ENCODE measurements at regions not wholly inside any gene's neighbourhood (a gene's known extent, or its start where the extent isn't known, plus 50 kb on each side); places are given as distances from the start of the nearest gene placed in this dataset.

DNA sequence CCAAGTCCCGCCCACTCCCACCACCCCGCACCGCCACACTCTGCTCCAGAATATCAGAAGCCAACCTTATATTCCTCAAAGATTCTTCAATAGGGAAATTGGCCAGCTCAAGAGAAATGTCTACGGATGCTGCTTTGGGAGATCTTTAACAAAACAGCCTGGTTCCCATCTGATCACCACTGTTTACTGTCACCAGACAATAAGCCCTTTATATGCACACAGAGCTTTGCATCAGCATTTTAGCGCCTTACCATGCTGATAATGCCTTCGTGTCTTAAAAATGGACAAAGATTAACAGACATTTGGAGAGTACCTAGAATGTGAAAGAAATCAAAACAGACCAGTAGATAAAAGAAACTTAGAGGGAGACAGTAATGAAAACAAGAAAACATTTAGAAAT is 141.7 kb upstream of the SYT6 start:
- Histone ChIP-seq H3K9me3 (no peaks in the 10 kb centered on the region), H3K27ac (no peak overlapping the region), H3K4me3 (no peak overlapping the region), H3K4me1 (no peaks in the 10 kb centered on the region), H3K9ac (ENCODE audit: low read depth in 2 of 2, low read length in 2 of 2) (no peak overlapping the region), H3K27me3 (no peaks in the 10 kb centered on the region), H3K36me3 (no peaks in the 10 kb centered on the region)
- no peak for TF ChIP-seq CTCF (IDR thresholded peaks at IDR 0.05)
- intact Hi-C loops (cut with DNase I), result no loop called here
- no peak for DNase-seq

DNA sequence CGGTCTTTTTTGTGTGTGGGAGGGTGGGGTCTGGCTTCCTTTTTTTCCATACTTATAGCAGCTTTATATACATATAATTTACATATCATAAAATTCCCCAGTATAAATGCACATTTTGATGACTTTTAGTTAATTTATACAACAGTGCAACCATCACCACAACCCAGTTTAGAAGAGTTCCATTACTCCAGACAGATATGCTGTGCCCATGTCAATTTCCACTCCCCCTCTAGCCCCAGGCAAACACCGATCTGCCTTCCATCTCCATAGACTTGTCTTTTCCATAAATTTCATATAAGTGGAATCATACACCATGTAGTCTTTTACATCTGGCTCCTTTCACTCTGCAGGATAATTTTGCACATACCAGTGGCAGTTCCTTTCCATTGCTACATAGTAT is 139.2 kb upstream of the SYT6 start:
- Histone ChIP-seq H3K9me3 (no peaks in the 10 kb centered on the region), H3K4me3 (no peak overlapping the region), H3K4me1 (no peaks in the 10 kb centered on the region), H3K36me3 (no peaks in the 10 kb centered on the region), H3K27ac (no peak overlapping the region), H3K27me3 (no peaks in the 10 kb centered on the region), H3K9ac (ENCODE audit: low read depth in 2 of 2, low read length in 2 of 2) (no peak overlapping the region)
- TF ChIP-seq CTCF (IDR thresholded peaks at IDR 0.05), result no peak
- no peak for DNase-seq
- intact Hi-C loops (cut with DNase I), result no loop called here

- no peaks in the 10 kb centered on the region for H3K9me3 ChIP-seq
Observed at GRCh38 chr1:114292194-114292593, 138.5 kb upstream of the SYT6 start.

DNA sequence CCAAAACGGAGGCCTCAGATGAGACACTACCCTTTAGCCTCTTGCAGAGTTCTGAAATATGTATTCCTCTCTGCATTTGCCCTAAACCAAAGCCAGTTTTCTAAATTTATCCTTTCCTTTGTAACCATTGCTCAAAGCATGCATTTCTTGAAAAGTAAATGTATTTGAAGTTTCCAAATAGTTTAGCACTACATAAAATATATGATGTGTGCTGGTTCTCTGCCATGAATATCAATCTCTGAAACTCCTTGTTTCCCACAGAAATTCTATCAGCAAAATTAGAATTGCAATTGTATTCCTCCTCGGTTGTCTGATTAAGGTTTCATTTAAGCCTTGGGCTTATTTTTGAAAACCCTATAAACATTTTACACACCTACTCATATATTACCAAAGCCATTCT is 137.1 kb upstream of the SYT6 start:
- DNase-seq, result no peak
- no peak overlapping the region for H3K4me3 ChIP-seq
- no peaks in the 10 kb centered on the region for H3K9me3 ChIP-seq
- H3K27me3 ChIP-seq, result no peaks in the 10 kb centered on the region
- no peak for TF ChIP-seq CTCF (IDR thresholded peaks at IDR 0.05)
- intact Hi-C loops (cut with DNase I), result no loop called here
- H3K27ac ChIP-seq, result no peak overlapping the region
- no peaks in the 10 kb centered on the region for H3K36me3 ChIP-seq
- no peaks in the 10 kb centered on the region for H3K4me1 ChIP-seq
- no peak overlapping the region for H3K9ac ChIP-seq (ENCODE audit: low read depth in 2 of 2, low read length in 2 of 2)

More at GRCh38 chr1:114292194-114292593, 138.5 kb upstream of the SYT6 start:
- no peak overlapping the region for H3K27ac ChIP-seq
- intact Hi-C loops (cut with DNase I), result no loop called here
- H3K36me3 ChIP-seq, result no peaks in the 10 kb centered on the region
- H3K4me3 ChIP-seq, result no peak overlapping the region
- no peak for TF ChIP-seq CTCF (IDR thresholded peaks at IDR 0.05)
- H3K9ac ChIP-seq (ENCODE audit: low read depth in 2 of 2, low read length in 2 of 2), result no peak overlapping the region
- no peaks in the 10 kb centered on the region for H3K4me1 ChIP-seq
- no peak for DNase-seq
- no peaks in the 10 kb centered on the region for H3K27me3 ChIP-seq

- intact Hi-C loops (cut with DNase I), result no loop called here
- H3K36me3 ChIP-seq, result no peaks in the 10 kb centered on the region
- no peak overlapping the region for H3K27ac ChIP-seq
- H3K4me3 ChIP-seq, result no peak overlapping the region
- H3K27me3 ChIP-seq, result no peaks in the 10 kb centered on the region
- no peak for DNase-seq
- H3K9me3 ChIP-seq, result no peaks in the 10 kb centered on the region
- no peaks in the 10 kb centered on the region for H3K4me1 ChIP-seq
- no peak overlapping the region for H3K9ac ChIP-seq (ENCODE audit: low read depth in 2 of 2, low read length in 2 of 2)
- TF ChIP-seq CTCF (IDR thresholded peaks at IDR 0.05), result no peak
Observed at GRCh38 chr1:114290341-114290740, 136.7 kb upstream of the SYT6 start.

DNA sequence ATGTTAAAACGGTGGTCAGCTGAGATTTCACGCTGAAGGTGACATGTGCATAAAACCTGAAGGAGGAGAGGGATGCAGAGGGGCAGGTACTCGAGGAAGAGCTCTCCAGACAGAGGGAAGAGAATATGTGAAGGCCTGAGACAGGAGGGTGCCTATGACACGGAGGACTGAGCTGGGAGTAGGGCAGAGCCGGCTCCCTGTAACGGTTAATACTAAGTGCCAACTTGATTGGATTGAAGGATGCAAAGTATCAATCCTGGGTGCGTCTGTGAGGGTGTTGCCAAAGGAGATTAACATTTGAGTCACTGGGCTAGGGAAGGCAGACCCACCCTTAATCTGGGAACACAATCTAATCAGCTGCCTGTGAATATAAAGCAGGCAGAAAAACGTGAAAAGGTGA is 136.2 kb upstream of the SYT6 start:
- H3K36me3 ChIP-seq, result no peaks in the 10 kb centered on the region
- no peak for DNase-seq
- H3K27ac ChIP-seq, result no peak overlapping the region
- no peak overlapping the region for H3K9ac ChIP-seq (ENCODE audit: low read depth in 2 of 2, low read length in 2 of 2)
- no peaks in the 10 kb centered on the region for H3K9me3 ChIP-seq
- no peaks in the 10 kb centered on the region for H3K4me1 ChIP-seq
- intact Hi-C loops (cut with DNase I), result loop anchor here (10.0 kb wide), 1 partner anchor 195 kb away; no protein-coding TSS in a partner anchor
- no peak overlapping the region for H3K4me3 ChIP-seq
- no peaks in the 10 kb centered on the region for H3K27me3 ChIP-seq
- TF ChIP-seq CTCF (IDR thresholded peaks at IDR 0.05), result no peak
